ENCODE measurements at regions not wholly inside any gene's neighbourhood (a gene's known extent, or its start where the extent isn't known, plus 50 kb on each side); places are given as distances from the start of the nearest gene placed in this dataset.

DNA sequence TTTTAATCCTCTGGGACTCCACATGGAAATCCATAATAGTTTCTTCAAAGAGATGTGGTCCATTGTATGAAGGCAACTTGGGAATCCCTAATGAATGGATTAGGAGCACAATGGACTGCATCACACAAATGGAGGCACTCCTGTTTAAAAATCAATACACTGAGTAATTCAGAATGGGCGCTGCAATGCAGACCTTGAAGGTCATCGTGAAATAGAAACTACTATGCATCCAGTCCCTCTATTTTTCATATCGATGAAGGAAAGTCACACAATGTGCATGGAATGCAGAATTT, 98.8 kb upstream of the EGFL6 start:
- TF ChIP-seq EZH2phosphoT487 (IDR thresholded peaks at IDR 0.05; ENCODE audit: insufficient read depth, low read depth): no peak
- TF ChIP-seq EZH2 (IDR thresholded peaks at IDR 0.05; ENCODE audit: insufficient read depth, poor library complexity, severe bottlenecking): no peak

Data from GM23248 (cell line).